AG04450 (cell line): ENCODE measurements at regions not wholly inside any gene's neighbourhood (a gene's known extent, or its start where the extent isn't known, plus 50 kb on each side); places are given as distances from the start of the nearest gene placed in this dataset.

Source experiments
- CTCF ChIA-PET: fragments of 300-600, 350-600 bp; formaldehyde crosslinking; extraction: SDS; loops from one replicate; lab custom pipeline; 2022; ENCODE audit warnings: antibody characterized with exemption, inconsistent platforms; lab: Charles Lee
- POLR2A ChIA-PET: fragments of 350-600 bp; formaldehyde crosslinking; extraction: SDS; loops from one replicate; lab custom pipeline; 2021; ENCODE audit warnings: antibody characterized with exemption, inconsistent platforms; lab: Yijun Ruan, JAX
- DNase-seq: peaks from one replicate; pipeline ENCODE4 v3.0.0-alpha.2; 2011; ENCODE audit warnings: low read depth, low spot score
- H3K27ac ChIP-seq: one replicate; pipeline ENCODE4 v1.5.1; 2012; ENCODE audit warnings: low read depth, low read length, control low read depth
- H3K27me3 ChIP-seq: one replicate; pipeline ENCODE4 v1.6.0; 2012; ENCODE audit warnings: low read length; ENCODE audit not compliant: control insufficient read depth, insufficient read depth
- H3K4me3 ChIP-seq: 2 replicates; pipeline ENCODE4 v1.5.1; 2011; ENCODE audit warnings: mild to moderate bottlenecking, low read depth, low read length, control low read depth
- H3K9me3 ChIP-seq: 2 replicates; pipeline ENCODE4 v1.5.1; 2012; ENCODE audit warnings: low read length; ENCODE audit not compliant: control insufficient read depth, insufficient read depth
- TF ChIP-seq, protein P1 (sequence below): IDR thresholded peaks from 2 replicates; pipeline ENCODE4 v1.5.1; 2011; ENCODE audit warnings: low read depth, low read length, control low read depth, inconsistent platforms

- TF ChIP-seq, protein P1, sequence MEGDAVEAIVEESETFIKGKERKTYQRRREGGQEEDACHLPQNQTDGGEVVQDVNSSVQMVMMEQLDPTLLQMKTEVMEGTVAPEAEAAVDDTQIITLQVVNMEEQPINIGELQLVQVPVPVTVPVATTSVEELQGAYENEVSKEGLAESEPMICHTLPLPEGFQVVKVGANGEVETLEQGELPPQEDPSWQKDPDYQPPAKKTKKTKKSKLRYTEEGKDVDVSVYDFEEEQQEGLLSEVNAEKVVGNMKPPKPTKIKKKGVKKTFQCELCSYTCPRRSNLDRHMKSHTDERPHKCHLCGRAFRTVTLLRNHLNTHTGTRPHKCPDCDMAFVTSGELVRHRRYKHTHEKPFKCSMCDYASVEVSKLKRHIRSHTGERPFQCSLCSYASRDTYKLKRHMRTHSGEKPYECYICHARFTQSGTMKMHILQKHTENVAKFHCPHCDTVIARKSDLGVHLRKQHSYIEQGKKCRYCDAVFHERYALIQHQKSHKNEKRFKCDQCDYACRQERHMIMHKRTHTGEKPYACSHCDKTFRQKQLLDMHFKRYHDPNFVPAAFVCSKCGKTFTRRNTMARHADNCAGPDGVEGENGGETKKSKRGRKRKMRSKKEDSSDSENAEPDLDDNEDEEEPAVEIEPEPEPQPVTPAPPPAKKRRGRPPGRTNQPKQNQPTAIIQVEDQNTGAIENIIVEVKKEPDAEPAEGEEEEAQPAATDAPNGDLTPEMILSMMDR, result no peak
- no peak overlapping the region for H3K4me3 ChIP-seq
- no peak for DNase-seq
- ChIA-PET CTCF (no interaction called here), POLR2A (no interaction called here)
- no peak overlapping the region for H3K27ac ChIP-seq
- H3K27me3 ChIP-seq, result no peaks in the 10 kb centered on the region
- H3K9me3 ChIP-seq, result no peaks in the 10 kb centered on the region
These were observed 160.2 kb upstream of the RIMS1 start for GRCh38 chr6:71726121-71726520.

- TF ChIP-seq, protein P1, result no peak
- H3K27ac ChIP-seq, result no peak overlapping the region
- H3K9me3 ChIP-seq, result no peaks in the 10 kb centered on the region
- H3K27me3 ChIP-seq, result no peaks in the 10 kb centered on the region
- no peak overlapping the region for H3K4me3 ChIP-seq
- DNase-seq, result no peak
- ChIA-PET CTCF (no interaction called here), POLR2A (no interaction called here)
These were observed 158.6 kb upstream of the RIMS1 start for GRCh38 chr6:71727632-71728294.

DNA sequence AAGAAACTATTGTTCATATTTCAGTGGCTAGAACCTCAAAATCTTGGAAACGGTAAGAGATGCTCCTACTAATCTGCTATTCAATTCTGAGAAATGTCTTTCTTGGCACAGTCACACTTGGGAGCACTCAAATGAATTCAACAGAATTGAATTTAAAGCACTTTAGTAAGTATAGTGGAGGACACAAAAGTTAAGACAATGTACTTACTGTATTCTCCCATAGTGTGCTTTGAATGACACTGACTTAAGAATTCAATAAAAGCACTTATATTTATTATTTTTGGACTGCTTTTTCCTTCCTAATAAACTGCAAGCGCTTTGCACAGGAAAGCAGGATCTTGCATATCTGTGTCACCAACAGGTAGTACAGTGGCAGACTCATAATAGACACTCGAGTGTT is 156.1 kb upstream of the RIMS1 start:
- POLR2A ChIA-PET, result no interaction called here
- Histone ChIP-seq H3K27ac (no peak overlapping the region), H3K4me3 (no peak overlapping the region), H3K9me3 (no peaks in the 10 kb centered on the region), H3K27me3 (no peaks in the 10 kb centered on the region)
- TF ChIP-seq, protein P1, result no peak
- CTCF ChIA-PET, result no interaction called here
- DNase-seq, result no peak

DNA sequence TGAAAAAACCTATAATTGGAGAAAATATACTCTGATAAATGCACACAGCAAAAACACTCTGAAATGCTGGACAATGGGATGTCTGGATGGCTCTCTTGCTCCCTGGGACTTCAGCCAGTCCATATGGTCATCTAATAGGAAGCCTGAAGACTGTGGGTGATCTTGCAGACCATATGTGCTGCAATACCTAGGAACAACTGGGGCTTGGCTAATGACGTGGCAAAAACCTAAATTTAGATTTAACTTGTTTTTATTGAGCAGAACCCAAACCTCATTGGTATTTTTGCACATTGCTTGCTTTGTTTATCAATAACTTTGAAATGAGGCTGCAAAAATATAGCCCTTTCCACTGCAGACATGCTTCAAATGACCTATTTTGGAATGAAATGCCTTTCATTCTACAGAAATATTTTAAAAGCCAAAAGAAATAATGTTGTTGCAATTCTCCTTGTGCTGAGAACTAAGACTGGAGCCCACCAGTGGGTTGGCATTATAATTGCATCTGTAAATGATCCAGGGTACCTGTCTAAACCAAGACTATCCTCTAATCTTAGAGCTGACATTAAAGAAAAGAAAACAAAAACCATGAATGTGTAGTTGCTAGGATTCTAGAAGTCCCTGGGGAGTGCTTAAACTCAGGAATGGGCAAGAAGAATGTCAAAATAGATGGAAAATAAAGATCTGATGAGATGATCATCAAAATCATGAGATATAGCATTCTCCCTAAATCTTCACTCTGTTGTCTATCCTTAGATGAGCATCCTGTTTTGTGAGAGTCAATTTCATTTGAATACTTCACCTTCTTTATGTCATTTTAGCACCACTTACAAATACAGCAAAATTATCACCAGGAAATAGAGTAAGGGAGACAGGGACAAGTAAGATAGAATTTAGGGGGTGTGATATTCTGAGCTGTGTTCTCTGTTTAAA is 152.1 kb upstream of the RIMS1 start:
- Histone ChIP-seq H3K9me3 (no peaks in the 10 kb centered on the region), H3K27me3 (no peaks in the 10 kb centered on the region), H3K27ac (no peak overlapping the region), H3K4me3 (no peak overlapping the region)
- ChIA-PET POLR2A (no interaction called here), CTCF (no interaction called here)
- DNase-seq, result no peak
- TF ChIP-seq, protein P1, result no peak

DNA sequence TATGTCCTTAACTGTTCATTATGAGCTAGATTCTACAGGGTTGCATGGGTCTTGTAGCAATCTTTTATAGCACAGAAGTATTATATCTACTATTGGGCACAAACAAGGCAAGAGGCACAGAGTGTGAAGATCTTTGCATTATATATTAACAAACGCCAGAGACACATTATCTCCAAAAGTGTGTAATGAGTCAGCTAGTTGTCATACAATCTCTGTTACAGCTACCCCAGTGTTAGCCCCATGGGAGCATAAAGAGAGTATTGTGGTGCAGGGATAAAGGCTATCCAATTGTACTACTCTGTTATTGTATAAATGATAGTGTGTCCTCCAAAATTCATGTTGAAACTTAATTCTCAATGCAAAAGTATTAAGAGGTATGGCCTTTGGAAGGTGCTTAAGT is 148.4 kb upstream of the RIMS1 start:
- TF ChIP-seq, protein P1, result no peak
- CTCF ChIA-PET, result no interaction called here

More for the DNA sequence above, 148.4 kb upstream of the RIMS1 start:
- Histone ChIP-seq H3K27ac (no peak overlapping the region), H3K27me3 (no peaks in the 10 kb centered on the region), H3K4me3 (no peak overlapping the region), H3K9me3 (no peaks in the 10 kb centered on the region)
- POLR2A ChIA-PET, result no interaction called here
- DNase-seq, result no peak
